IPS-20b (cell line): ENCODE measurements at regions not wholly inside any gene's neighbourhood (a gene's known extent, or its start where the extent isn't known, plus 50 kb on each side); places are given as distances from the start of the nearest gene placed in this dataset.

Experiments used
- H3K27ac ChIP-seq: one replicate; pipeline ENCODE4 v1.5.1; 2013; ENCODE audit warnings: low read length
- H3K27me3 ChIP-seq: 2 replicates; pipeline ENCODE4 v1.6.1; 2013; ENCODE audit warnings: mild to moderate bottlenecking, low read length, inconsistent platforms; ENCODE audit not compliant: insufficient read depth
- H3K36me3 ChIP-seq: 2 replicates; pipeline ENCODE4 v1.6.1; 2013; ENCODE audit warnings: low read depth, mild to moderate bottlenecking, inconsistent platforms, low read length, moderate library complexity; ENCODE audit not compliant: insufficient read depth
- H3K4me1 ChIP-seq: 2 replicates; pipeline ENCODE4 v1.6.1; 2013; ENCODE audit warnings: mild to moderate bottlenecking, control low read depth, inconsistent platforms, low read length, moderate library complexity; ENCODE audit not compliant: insufficient read depth
- H3K4me3 ChIP-seq: 2 replicates; pipeline ENCODE4 v1.5.1; 2013; ENCODE audit warnings: mild to moderate bottlenecking, low read length, inconsistent platforms
- H3K9ac ChIP-seq: 2 replicates; pipeline ENCODE4 v1.6.1; 2013; ENCODE audit warnings: low read depth, mild to moderate bottlenecking, inconsistent platforms, low read length, moderate library complexity
- H3K9me3 ChIP-seq: 2 replicates; pipeline ENCODE4 v1.6.1; 2013; ENCODE audit warnings: mild to moderate bottlenecking, low read depth, low read length, inconsistent platforms; ENCODE audit not compliant: insufficient read depth

GRCh38 chr20:48076247-48076646 lies 291.0 kb upstream of the SULF2 start:
- H3K27ac ChIP-seq, result no peak overlapping the region
- H3K36me3 ChIP-seq, result no peaks in the 10 kb centered on the region
- no peak overlapping the region for H3K9ac ChIP-seq
- H3K9me3 ChIP-seq, result no peaks in the 10 kb centered on the region; the same call in 1 of the 2 replicates
- H3K4me1 ChIP-seq, result no peaks in the 10 kb centered on the region
- no peak overlapping the region for H3K4me3 ChIP-seq
- H3K27me3 ChIP-seq, result no peaks in the 10 kb centered on the region

DNA sequence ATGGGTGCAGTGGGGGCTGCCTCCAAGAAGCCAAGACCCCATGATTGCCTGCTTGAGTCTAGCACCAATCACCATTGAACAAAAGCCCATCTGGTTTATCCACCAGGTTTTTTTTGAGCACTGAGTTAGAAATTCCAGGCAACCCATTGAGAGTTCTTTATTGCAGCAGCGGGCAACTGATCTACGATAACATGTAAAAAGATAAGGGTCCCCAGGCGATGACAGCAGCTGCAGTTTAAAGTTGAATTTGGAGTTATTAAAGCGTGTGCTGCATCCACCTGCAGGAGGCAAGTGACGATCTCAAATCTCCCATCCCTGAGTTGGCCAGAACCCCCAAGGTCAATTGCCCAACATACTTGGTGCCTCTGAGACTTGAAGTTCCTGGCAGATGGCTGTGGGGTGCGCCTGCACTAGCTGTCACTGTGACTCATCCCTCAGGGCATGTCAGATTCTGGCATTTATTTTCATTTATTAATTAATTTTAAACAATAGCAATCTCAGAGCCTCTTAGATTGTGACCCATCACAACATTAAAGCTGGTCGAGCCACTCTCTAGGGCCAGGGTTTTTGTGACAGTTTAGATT lies 290.4 kb upstream of the SULF2 start:
- Histone ChIP-seq H3K4me1 (no peaks in the 10 kb centered on the region), H3K27me3 (no peaks in the 10 kb centered on the region), H3K9me3 (no peaks in the 10 kb centered on the region; the same call in 1 of the 2 replicates), H3K4me3 (no peak overlapping the region), H3K36me3 (no peaks in the 10 kb centered on the region), H3K27ac (no peak overlapping the region), H3K9ac (no peak overlapping the region)

- H3K4me3 ChIP-seq, result no peak overlapping the region
- H3K36me3 ChIP-seq, result no peaks in the 10 kb centered on the region
- H3K27me3 ChIP-seq, result no peaks in the 10 kb centered on the region
- H3K9me3 ChIP-seq, result no peaks in the 10 kb centered on the region; the same call in 1 of the 2 replicates
- no peak overlapping the region for H3K27ac ChIP-seq
- no peaks in the 10 kb centered on the region for H3K4me1 ChIP-seq
- H3K9ac ChIP-seq, result no peak overlapping the region
These were observed 285.8 kb upstream of the SULF2 start for GRCh38 chr20:48070991-48071652.

DNA sequence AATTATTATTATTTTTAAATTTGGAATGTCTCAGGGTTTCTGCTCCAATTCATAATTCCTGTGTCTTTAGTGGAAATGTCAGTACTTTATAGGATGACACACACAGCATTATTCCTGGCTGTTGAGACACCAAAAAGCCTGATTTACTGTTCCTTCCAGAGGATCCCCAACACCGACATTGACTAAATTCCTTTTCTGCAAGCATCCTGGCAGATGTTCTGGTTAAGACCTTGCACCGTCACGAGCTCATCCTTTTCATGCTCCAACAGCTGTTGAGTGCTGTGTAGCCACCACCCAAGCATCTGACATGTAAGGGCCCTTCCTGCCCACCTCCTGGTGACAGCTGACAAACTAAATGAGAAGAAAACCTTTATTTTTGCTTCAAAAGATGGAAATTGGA lies 284.3 kb upstream of the SULF2 start:
- no peaks in the 10 kb centered on the region for H3K4me1 ChIP-seq
- no peaks in the 10 kb centered on the region for H3K36me3 ChIP-seq
- no peak overlapping the region for H3K4me3 ChIP-seq
- H3K9ac ChIP-seq, result no peak overlapping the region
- H3K27me3 ChIP-seq, result no peaks in the 10 kb centered on the region
- H3K9me3 ChIP-seq, result no peaks in the 10 kb centered on the region
- no peak overlapping the region for H3K27ac ChIP-seq

DNA sequence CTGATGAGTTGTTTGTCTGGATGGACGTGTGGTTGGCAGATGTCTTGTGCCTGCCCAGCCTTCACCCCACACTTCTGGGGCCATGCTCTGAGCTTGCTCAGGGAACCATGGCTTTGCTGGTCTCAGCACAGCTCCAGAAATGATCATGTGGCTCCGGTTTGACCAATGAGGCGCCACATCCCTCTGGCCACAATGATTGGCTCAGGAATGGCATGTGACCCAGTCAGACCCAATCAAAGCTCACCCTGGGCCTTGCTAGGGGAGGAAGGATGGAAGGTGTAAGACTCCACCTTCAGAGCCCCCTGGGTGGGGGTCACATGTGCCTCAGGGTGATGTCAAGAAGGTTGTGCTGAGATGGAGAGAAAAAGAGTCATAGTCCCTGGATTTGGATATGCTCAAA lies 281.6 kb upstream of the SULF2 start:
- H3K27me3 ChIP-seq, result no peaks in the 10 kb centered on the region
- no peaks in the 10 kb centered on the region for H3K9me3 ChIP-seq
- H3K4me1 ChIP-seq, result no peaks in the 10 kb centered on the region
- no peaks in the 10 kb centered on the region for H3K36me3 ChIP-seq
- no peak overlapping the region for H3K4me3 ChIP-seq
- H3K9ac ChIP-seq, result no peak overlapping the region
- no peak overlapping the region for H3K27ac ChIP-seq

DNA sequence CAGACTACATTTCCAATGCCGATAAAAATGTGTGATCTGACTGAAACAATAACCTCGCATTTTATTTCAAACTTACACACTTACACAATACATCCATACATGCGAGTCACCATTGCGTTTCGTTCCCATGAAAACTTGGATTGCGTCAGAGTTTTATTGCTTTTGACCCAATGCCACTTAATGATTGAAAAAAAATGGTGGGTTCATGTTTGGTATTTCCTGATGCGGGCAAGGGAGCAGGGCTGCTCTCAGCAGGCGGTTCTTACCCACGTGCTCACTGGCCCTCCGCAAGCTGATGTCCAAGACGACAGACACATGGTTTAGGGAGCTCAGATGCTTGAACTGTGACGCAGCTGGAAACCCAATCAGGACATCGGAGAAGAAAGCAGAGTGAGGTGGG lies 281.0 kb upstream of the SULF2 start:
- Histone ChIP-seq H3K4me1 (no peaks in the 10 kb centered on the region), H3K27me3 (no peaks in the 10 kb centered on the region), H3K9me3 (no peaks in the 10 kb centered on the region), H3K27ac (no peak overlapping the region), H3K4me3 (no peak overlapping the region), H3K36me3 (no peaks in the 10 kb centered on the region), H3K9ac (no peak overlapping the region)

DNA sequence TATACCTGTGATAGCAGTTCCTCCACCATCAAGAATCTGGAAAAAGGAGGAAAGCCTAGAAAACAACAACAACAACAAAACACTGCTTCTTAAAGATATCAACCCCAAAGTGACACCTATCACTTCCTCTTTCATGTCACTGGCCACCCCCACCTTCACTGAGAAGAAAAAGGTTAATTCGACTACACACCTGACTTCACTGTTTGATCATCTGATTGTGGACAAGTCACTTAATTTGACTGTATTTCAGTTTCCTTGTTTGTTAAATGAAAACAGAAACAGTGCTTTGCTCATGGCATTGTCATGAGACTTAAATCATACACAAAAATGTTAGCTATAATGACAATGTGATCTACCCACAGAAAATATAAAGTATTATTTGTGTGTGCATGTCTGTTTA lies 280.6 kb upstream of the SULF2 start:
- Histone ChIP-seq H3K9ac (no peak overlapping the region), H3K27me3 (no peaks in the 10 kb centered on the region), H3K4me1 (no peaks in the 10 kb centered on the region), H3K36me3 (no peaks in the 10 kb centered on the region), H3K4me3 (no peak overlapping the region), H3K9me3 (no peaks in the 10 kb centered on the region), H3K27ac (no peak overlapping the region)

DNA sequence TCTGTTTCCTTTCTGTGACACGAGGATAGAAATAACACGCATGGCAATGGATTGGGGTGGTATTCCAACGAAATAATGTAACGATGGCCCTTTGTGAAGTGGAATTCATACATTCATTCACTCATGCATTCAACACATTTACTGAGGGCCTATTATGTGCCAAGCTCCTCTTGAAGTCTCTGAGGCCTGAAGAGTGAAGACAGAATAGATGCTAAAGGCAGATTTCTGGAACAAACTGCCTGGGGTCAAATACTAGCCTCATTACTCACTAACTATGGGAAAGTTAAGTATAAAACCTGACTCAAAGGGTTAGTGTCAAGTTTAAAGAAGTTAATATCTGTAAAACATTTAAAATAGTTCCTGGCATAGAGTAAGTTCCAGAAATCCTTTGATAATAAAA lies 279.6 kb upstream of the SULF2 start:
- Histone ChIP-seq H3K4me1 (no peaks in the 10 kb centered on the region), H3K9me3 (no peaks in the 10 kb centered on the region), H3K4me3 (no peak overlapping the region), H3K36me3 (no peaks in the 10 kb centered on the region), H3K9ac (no peak overlapping the region), H3K27me3 (no peaks in the 10 kb centered on the region), H3K27ac (no peak overlapping the region)

DNA sequence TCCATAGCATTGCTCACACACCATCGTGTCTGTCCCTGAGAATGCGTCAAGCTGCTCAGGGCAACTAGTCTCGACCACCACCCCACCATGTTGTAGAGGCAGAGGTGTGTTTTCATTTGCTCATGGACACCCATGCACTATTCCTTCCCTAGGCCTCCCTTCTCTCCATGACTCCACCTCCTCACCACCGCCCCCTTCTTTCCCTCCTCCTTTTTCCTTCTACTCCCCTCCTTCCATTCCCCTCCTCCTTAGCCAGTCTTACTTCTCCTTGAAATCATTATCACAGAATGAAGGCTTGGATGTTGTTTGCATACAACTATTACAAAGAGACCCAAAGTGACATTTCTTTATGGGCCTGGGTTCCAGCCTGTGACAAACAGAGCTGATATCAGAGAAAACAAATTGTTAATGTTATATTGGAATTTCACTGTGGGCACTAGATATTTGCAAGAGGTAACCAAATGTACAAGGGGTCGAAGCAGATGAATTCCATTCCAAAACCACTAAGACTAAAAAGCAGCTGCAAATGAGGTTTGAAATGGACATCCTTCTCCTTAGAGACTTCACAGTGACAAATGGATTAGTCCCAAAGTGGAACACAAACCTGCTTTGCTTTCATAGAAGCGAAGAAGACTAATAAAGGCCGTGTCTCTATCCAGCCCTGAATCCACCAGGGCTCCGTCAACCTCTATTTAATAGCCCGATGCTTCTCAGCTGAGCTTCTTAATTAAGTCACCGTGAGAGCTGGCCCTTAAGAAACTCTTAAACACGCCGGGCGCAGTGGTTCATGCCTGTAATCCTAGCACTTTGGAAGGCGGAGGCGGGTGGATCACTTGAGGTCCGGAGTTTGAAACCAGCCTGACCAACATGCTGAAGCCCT lies 275.8 kb upstream of the SULF2 start:
- Histone ChIP-seq H3K4me1 (no peaks in the 10 kb centered on the region), H3K4me3 (no peak overlapping the region), H3K27ac (no peak overlapping the region), H3K36me3 (no peaks in the 10 kb centered on the region), H3K9ac (no peak overlapping the region), H3K27me3 (no peaks in the 10 kb centered on the region), H3K9me3 (peaks cover 15% of the 10 kb centered on the region)

DNA sequence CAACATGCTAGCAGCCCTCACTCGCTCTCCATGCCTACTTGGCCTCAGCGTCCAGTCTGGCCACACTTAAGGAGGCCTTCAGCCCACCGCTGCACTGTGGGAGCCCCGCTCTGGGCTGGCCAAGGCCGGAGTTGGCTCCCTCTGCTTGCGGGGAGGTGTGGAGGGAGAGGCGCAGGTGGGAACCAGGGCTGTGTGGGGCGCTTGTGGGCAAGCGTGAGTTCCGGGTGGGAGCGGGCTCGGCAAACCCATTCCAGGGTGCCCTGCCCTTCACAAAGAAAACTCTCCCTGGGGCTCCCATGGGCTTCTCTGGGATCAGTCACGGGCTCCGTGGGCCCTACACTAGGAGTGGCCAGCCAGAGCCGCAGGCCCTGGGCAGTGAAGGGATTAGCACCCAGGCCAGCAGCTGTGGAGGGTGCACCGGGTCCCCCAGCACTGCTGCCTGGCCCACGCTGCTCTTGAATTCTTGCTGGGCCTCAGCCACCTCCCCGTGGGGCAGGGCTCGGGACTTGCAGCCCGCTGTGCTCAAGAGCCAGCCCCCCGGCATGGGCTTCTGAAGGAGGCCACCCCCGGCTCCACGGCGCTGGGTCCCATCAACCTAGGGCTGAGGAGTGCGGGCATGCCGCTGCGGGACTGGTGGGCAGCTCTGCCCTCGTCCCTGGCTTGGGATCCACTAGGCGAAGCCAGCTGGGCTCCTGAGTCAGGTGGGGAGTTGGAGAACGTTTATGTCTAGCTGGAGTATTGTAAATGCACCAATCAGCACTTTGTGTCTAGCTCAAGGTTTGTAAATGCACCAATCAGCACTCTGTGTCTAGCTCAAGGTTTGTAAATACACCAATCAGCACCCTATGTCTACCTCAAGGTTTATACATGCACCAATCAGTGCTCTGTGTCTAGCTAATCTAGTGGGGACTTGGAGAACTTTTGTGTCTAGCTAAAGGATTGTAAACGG lies 273.6 kb upstream of the SULF2 start:
- H3K4me1 ChIP-seq, result no peaks in the 10 kb centered on the region
- no peak overlapping the region for H3K27ac ChIP-seq
- H3K9ac ChIP-seq, result no peak overlapping the region
- no peak overlapping the region for H3K4me3 ChIP-seq
- no peaks in the 10 kb centered on the region for H3K36me3 ChIP-seq
- H3K9me3 ChIP-seq, result peaks cover 15% of the 10 kb centered on the region
- H3K27me3 ChIP-seq, result no peaks in the 10 kb centered on the region

DNA sequence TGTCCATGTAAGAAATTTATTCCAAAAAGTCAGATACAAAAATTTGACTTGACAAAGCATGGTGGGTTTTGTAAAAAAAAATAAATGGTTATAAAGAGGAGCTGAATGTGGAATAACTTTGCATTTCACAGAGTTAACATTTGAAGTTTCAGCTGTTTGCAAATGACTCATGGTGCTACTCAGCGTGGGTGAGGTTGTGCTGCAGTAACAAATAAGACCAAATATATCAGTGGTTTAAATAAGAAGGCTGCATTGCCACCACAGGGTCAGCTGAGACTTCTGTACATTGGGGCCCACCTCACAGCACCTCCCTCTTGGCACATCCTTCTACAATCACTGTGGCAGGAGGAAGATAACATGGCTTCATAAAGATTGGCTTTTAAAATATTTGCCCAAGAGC lies 272.5 kb upstream of the SULF2 start:
- Histone ChIP-seq H3K9ac (no peak overlapping the region), H3K4me3 (no peak overlapping the region), H3K36me3 (no peaks in the 10 kb centered on the region), H3K4me1 (no peaks in the 10 kb centered on the region), H3K9me3 (peaks cover 15% of the 10 kb centered on the region), H3K27ac (no peak overlapping the region), H3K27me3 (no peaks in the 10 kb centered on the region)
